ENCODE measurements at regions not wholly inside any gene's neighbourhood (a gene's known extent, or its start where the extent isn't known, plus 50 kb on each side); places are given as distances from the start of the nearest gene placed in this dataset.

- Histone ChIP-seq H3K27me3 (ENCODE audit: control insufficient read depth in 3 of 3, insufficient read depth in 3 of 3, low read length in 3 of 3) (no peaks in the 10 kb centered on the region), H3K9ac (ENCODE audit: low read depth in 1 of 3, low read length in 3 of 3) (no peak overlapping the region), H3K4me1 (ENCODE audit: control insufficient read depth in 3 of 3, insufficient read depth in 3 of 3, low read length in 3 of 3) (no peaks in the 10 kb centered on the region), H3K36me3 (ENCODE audit: control insufficient read depth in 3 of 3, insufficient read depth in 3 of 3, low read length in 3 of 3) (no peaks in the 10 kb centered on the region), H3K9me3 (ENCODE audit: control insufficient read depth in 3 of 3, low read length in 3 of 3) (no peaks in the 10 kb centered on the region), H3K27ac (ENCODE audit: low read depth, low read length) (no peak overlapping the region), H3K4me3 (ENCODE audit: low read length in 3 of 3) (no peak overlapping the region)
Measured at GRCh38 chr1:219488275-219488674, 124.6 kb downstream of the ZC3H11B start.

DNA sequence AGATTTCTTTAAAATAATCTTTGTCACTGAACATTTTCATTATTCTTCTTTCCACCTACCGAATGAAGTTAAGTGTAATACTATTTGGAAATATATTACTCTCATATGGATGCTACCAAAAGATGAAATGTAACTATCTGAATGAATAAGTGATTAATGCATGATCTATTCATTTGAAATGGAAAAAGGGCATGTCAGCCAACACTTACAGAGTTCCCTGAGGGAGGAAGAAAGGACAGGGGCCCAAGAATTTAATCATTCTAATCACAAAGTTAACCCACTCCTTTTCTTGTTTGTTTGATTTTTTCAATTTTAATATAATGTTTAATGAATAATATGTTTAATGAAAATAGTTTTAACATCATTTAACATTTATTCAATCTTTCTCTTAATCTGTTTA, 129.4 kb downstream of the ZC3H11B start:
- no peaks in the 10 kb centered on the region for H3K9me3 ChIP-seq (ENCODE audit: control insufficient read depth in 3 of 3, low read length in 3 of 3)
- H3K27ac ChIP-seq (ENCODE audit: low read depth, low read length) = no peak overlapping the region
- H3K4me1 ChIP-seq (ENCODE audit: control insufficient read depth in 3 of 3, insufficient read depth in 3 of 3, low read length in 3 of 3) = no peaks in the 10 kb centered on the region
- no peaks in the 10 kb centered on the region for H3K36me3 ChIP-seq (ENCODE audit: control insufficient read depth in 3 of 3, insufficient read depth in 3 of 3, low read length in 3 of 3)
- H3K9ac ChIP-seq (ENCODE audit: low read depth in 1 of 3, low read length in 3 of 3) = no peak overlapping the region
- H3K27me3 ChIP-seq (ENCODE audit: control insufficient read depth in 3 of 3, insufficient read depth in 3 of 3, low read length in 3 of 3) = no peaks in the 10 kb centered on the region
- H3K4me3 ChIP-seq (ENCODE audit: low read length in 3 of 3) = no peak overlapping the region

DNA sequence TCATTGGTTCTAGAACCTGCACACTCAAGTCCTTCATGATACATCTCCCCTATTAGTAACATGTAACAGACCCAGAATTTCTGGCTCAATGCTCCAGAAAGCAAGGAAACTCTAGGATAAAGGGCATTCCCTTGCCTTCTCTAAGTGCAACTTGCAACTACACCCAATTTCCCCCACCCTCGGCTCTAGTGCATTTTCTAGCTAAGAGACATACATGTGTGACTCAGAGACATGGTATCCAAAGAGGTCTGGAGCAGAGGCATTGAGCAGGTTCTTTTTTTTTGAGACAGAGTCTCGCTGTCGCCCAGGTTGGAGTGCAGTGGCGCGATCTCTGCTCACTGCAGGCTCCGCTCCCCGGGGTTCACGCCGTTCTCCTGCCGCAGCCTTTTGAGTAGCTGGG, 132.9 kb downstream of the ZC3H11B start:
- no peaks in the 10 kb centered on the region for H3K27me3 ChIP-seq (ENCODE audit: control insufficient read depth in 3 of 3, insufficient read depth in 3 of 3, low read length in 3 of 3)
- no peaks in the 10 kb centered on the region for H3K4me1 ChIP-seq (ENCODE audit: control insufficient read depth in 3 of 3, insufficient read depth in 3 of 3, low read length in 3 of 3)
- no peaks in the 10 kb centered on the region for H3K9me3 ChIP-seq (ENCODE audit: control insufficient read depth in 3 of 3, low read length in 3 of 3)
- H3K36me3 ChIP-seq (ENCODE audit: control insufficient read depth in 3 of 3, insufficient read depth in 3 of 3, low read length in 3 of 3) = no peaks in the 10 kb centered on the region
- H3K9ac ChIP-seq (ENCODE audit: low read depth in 1 of 3, low read length in 3 of 3) = no peak overlapping the region
- H3K27ac ChIP-seq (ENCODE audit: low read depth, low read length) = no peak overlapping the region
- H3K4me3 ChIP-seq (ENCODE audit: low read length in 3 of 3) = no peak overlapping the region

DNA sequence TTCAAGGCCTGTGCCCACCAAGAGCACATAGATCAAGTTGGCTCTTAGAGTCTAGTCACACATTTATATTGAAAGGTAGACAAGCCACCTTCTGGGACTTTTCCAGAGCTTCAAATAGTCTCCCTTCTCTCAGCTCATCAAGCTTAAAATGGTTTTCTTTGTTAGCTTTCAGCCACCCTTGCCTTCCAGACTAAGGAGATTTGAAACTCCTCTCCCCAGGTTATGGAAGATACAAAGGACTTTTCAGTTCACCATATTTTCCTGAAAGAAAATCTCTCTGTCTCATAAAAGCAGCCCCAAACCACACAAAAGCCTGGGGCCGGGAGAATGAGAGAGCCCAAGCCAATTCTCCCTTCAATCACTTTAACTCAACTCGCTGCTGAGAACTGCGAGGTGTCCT, 134.1 kb downstream of the ZC3H11B start:
- Histone ChIP-seq H3K27me3 (ENCODE audit: control insufficient read depth in 3 of 3, insufficient read depth in 3 of 3, low read length in 3 of 3) (no peaks in the 10 kb centered on the region), H3K4me3 (ENCODE audit: low read length in 3 of 3) (no peak overlapping the region), H3K9me3 (ENCODE audit: control insufficient read depth in 3 of 3, low read length in 3 of 3) (no peaks in the 10 kb centered on the region), H3K27ac (ENCODE audit: low read depth, low read length) (no peak overlapping the region), H3K9ac (ENCODE audit: low read depth in 1 of 3, low read length in 3 of 3) (no peak overlapping the region), H3K36me3 (ENCODE audit: control insufficient read depth in 3 of 3, insufficient read depth in 3 of 3, low read length in 3 of 3) (no peaks in the 10 kb centered on the region), H3K4me1 (ENCODE audit: control insufficient read depth in 3 of 3, insufficient read depth in 3 of 3, low read length in 3 of 3) (no peaks in the 10 kb centered on the region)

GRCh38 chr1:219477861-219478260, 135.0 kb downstream of the ZC3H11B start:
- no peak overlapping the region for H3K27ac ChIP-seq (ENCODE audit: low read depth, low read length)
- H3K9me3 ChIP-seq (ENCODE audit: control insufficient read depth in 3 of 3, low read length in 3 of 3) = no peaks in the 10 kb centered on the region
- H3K27me3 ChIP-seq (ENCODE audit: control insufficient read depth in 3 of 3, insufficient read depth in 3 of 3, low read length in 3 of 3) = no peaks in the 10 kb centered on the region
- no peak overlapping the region for H3K9ac ChIP-seq (ENCODE audit: low read depth in 1 of 3, low read length in 3 of 3)
- H3K4me1 ChIP-seq (ENCODE audit: control insufficient read depth in 3 of 3, insufficient read depth in 3 of 3, low read length in 3 of 3) = no peaks in the 10 kb centered on the region
- H3K36me3 ChIP-seq (ENCODE audit: control insufficient read depth in 3 of 3, insufficient read depth in 3 of 3, low read length in 3 of 3) = no peaks in the 10 kb centered on the region
- H3K4me3 ChIP-seq (ENCODE audit: low read length in 3 of 3) = no peak overlapping the region

GRCh38 chr1:219476716-219477115, 136.2 kb downstream of the ZC3H11B start:
- Histone ChIP-seq H3K27ac (ENCODE audit: low read depth, low read length) (no peak overlapping the region), H3K27me3 (ENCODE audit: control insufficient read depth in 3 of 3, insufficient read depth in 3 of 3, low read length in 3 of 3) (no peaks in the 10 kb centered on the region), H3K4me3 (ENCODE audit: low read length in 3 of 3) (no peak overlapping the region), H3K4me1 (ENCODE audit: control insufficient read depth in 3 of 3, insufficient read depth in 3 of 3, low read length in 3 of 3) (no peaks in the 10 kb centered on the region), H3K9me3 (ENCODE audit: control insufficient read depth in 3 of 3, low read length in 3 of 3) (no peaks in the 10 kb centered on the region), H3K36me3 (ENCODE audit: control insufficient read depth in 3 of 3, insufficient read depth in 3 of 3, low read length in 3 of 3) (no peaks in the 10 kb centered on the region), H3K9ac (ENCODE audit: low read depth in 1 of 3, low read length in 3 of 3) (no peak overlapping the region)

GRCh38 chr1:219476116-219476515, 136.8 kb downstream of the ZC3H11B start:
- no peak overlapping the region for H3K27ac ChIP-seq (ENCODE audit: low read depth, low read length)
- H3K27me3 ChIP-seq (ENCODE audit: control insufficient read depth in 3 of 3, insufficient read depth in 3 of 3, low read length in 3 of 3) = no peaks in the 10 kb centered on the region
- H3K9me3 ChIP-seq (ENCODE audit: control insufficient read depth in 3 of 3, low read length in 3 of 3) = no peaks in the 10 kb centered on the region

GRCh38 chr1:219472596-219472995, 140.3 kb downstream of the ZC3H11B start:
- no peaks in the 10 kb centered on the region for H3K9me3 ChIP-seq (ENCODE audit: control insufficient read depth in 3 of 3, low read length in 3 of 3)
- H3K27me3 ChIP-seq (ENCODE audit: control insufficient read depth in 3 of 3, insufficient read depth in 3 of 3, low read length in 3 of 3) = no peaks in the 10 kb centered on the region
- no peak overlapping the region for H3K4me3 ChIP-seq (ENCODE audit: low read length in 3 of 3)
- no peaks in the 10 kb centered on the region for H3K36me3 ChIP-seq (ENCODE audit: control insufficient read depth in 3 of 3, insufficient read depth in 3 of 3, low read length in 3 of 3)
- H3K9ac ChIP-seq (ENCODE audit: low read depth in 1 of 3, low read length in 3 of 3) = no peak overlapping the region
- no peaks in the 10 kb centered on the region for H3K4me1 ChIP-seq (ENCODE audit: control insufficient read depth in 3 of 3, insufficient read depth in 3 of 3, low read length in 3 of 3)
- no peak overlapping the region for H3K27ac ChIP-seq (ENCODE audit: low read depth, low read length)

More at GRCh38 chr1:219476116-219476515, 136.8 kb downstream of the ZC3H11B start:
- H3K36me3 ChIP-seq (ENCODE audit: control insufficient read depth in 3 of 3, insufficient read depth in 3 of 3, low read length in 3 of 3) = no peaks in the 10 kb centered on the region
- H3K4me1 ChIP-seq (ENCODE audit: control insufficient read depth in 3 of 3, insufficient read depth in 3 of 3, low read length in 3 of 3) = no peaks in the 10 kb centered on the region
- H3K9ac ChIP-seq (ENCODE audit: low read depth in 1 of 3, low read length in 3 of 3) = no peak overlapping the region
- H3K4me3 ChIP-seq (ENCODE audit: low read length in 3 of 3) = no peak overlapping the region

GRCh38 chr1:219467524-219467923, 145.4 kb downstream of the ZC3H11B start:
- H3K27me3 ChIP-seq (ENCODE audit: control insufficient read depth in 3 of 3, insufficient read depth in 3 of 3, low read length in 3 of 3) = no peaks in the 10 kb centered on the region

DNA sequence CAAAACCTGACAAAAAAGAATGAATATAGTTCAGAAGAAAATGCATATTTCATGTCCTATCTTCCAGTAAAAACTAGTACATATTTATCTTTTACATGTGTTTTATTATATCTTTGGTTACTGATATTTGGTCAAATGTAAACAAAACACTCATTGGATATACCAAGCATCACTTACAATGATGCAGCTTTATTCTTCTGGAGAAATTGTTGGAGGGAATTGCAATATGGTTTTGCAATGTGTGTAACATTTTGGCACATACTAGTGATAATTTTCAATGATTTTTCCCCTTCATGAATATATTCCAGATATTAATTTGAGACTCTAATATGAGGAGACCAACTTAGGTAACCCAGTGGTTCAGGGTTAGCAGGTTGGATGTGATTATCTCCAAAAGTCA, 146.1 kb downstream of the ZC3H11B start:
- Histone ChIP-seq H3K27ac (ENCODE audit: low read depth, low read length) (no peak overlapping the region), H3K4me1 (ENCODE audit: control insufficient read depth in 3 of 3, insufficient read depth in 3 of 3, low read length in 3 of 3) (no peaks in the 10 kb centered on the region), H3K27me3 (ENCODE audit: control insufficient read depth in 3 of 3, insufficient read depth in 3 of 3, low read length in 3 of 3) (no peaks in the 10 kb centered on the region), H3K9me3 (ENCODE audit: control insufficient read depth in 3 of 3, low read length in 3 of 3) (no peaks in the 10 kb centered on the region), H3K4me3 (ENCODE audit: low read length in 3 of 3) (no peak overlapping the region), H3K36me3 (ENCODE audit: control insufficient read depth in 3 of 3, insufficient read depth in 3 of 3, low read length in 3 of 3) (no peaks in the 10 kb centered on the region), H3K9ac (ENCODE audit: low read depth in 1 of 3, low read length in 3 of 3) (no peak overlapping the region)

More at GRCh38 chr1:219467524-219467923, 145.4 kb downstream of the ZC3H11B start:
- no peak overlapping the region for H3K9ac ChIP-seq (ENCODE audit: low read depth in 1 of 3, low read length in 3 of 3)
- no peak overlapping the region for H3K27ac ChIP-seq (ENCODE audit: low read depth, low read length)
- no peaks in the 10 kb centered on the region for H3K36me3 ChIP-seq (ENCODE audit: control insufficient read depth in 3 of 3, insufficient read depth in 3 of 3, low read length in 3 of 3)
- H3K4me3 ChIP-seq (ENCODE audit: low read length in 3 of 3) = no peak overlapping the region
- no peaks in the 10 kb centered on the region for H3K4me1 ChIP-seq (ENCODE audit: control insufficient read depth in 3 of 3, insufficient read depth in 3 of 3, low read length in 3 of 3)
- H3K9me3 ChIP-seq (ENCODE audit: control insufficient read depth in 3 of 3, low read length in 3 of 3) = no peaks in the 10 kb centered on the region
